ENCODE measurements at regions not wholly inside any gene's neighbourhood (a gene's known extent, or its start where the extent isn't known, plus 50 kb on each side); places are given as distances from the start of the nearest gene placed in this dataset.
"Not testable (repeated sequence)": the region's sequence is repeated elsewhere in the genome, so short reads cannot be mapped to it uniquely, and the experiment has no call there.

DNA sequence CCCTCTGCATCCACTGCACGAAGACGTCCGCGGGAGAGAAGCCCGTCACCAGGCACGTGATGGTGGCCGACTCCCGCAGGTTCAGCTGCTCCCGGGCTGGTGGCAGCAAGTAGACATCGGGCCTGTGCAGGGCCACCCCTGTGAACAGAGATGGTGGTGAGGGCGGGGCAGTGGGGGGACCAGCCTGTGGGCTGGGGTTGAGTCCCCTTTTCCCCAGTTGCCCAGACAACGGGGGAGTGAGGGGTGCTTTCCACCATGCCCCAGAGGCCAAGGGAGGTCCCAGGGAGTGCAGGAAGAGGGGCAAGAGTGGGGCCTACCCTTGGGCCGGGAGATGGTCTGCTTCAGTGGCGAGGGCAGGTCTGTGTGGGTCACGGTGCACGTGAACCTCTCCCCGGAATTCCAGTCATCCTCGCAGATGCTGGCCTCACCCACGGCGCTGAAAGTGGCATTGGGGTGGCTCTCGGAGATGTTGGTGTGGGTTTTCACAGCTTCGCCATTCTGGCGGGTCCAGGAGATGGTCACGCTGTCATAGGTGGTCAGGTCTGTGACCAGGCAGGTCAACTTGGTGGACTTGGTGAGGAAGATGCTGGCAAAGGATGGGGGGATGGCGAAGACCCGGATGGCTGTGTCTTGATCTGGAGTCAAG, 328.3 kb downstream of the TMEM121 start:
- no peak for DNase-seq (ENCODE audit: low read depth in 1 of 2, low spot score in 1 of 2)

DNA sequence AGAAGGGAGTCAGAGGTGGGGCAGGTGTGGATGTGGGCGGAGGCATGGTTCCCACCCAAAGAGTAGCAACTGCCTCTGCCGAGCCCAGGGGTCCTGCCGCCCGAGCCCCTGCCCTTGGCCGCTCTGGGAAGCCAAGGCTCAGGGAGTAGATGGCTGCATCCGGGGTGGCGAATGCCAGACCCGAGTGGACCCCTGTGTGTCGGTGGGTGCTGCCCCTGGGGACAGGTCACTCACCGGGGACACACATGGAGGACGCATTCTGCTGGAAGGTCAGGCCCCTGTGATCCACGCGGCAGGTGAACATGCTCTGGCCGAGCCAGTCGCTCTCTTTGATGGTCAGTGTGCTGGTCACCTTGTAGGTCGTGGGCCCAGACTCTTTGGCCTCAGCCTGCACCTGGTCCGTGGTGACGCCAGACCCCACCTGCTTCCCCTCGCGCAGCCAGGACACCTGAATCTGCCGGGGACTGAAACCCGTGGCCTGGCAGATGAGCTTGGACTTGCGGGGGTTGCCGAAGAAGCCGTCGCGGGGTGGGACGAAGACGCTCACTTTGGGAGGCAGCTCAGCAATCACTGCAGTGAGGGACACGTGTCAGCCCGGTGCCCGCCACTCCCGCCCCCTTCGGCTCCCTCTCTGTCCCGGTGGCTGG, 329.0 kb downstream of the TMEM121 start:
- no peak for DNase-seq (ENCODE audit: low read depth in 1 of 2, low spot score in 1 of 2)

DNA sequence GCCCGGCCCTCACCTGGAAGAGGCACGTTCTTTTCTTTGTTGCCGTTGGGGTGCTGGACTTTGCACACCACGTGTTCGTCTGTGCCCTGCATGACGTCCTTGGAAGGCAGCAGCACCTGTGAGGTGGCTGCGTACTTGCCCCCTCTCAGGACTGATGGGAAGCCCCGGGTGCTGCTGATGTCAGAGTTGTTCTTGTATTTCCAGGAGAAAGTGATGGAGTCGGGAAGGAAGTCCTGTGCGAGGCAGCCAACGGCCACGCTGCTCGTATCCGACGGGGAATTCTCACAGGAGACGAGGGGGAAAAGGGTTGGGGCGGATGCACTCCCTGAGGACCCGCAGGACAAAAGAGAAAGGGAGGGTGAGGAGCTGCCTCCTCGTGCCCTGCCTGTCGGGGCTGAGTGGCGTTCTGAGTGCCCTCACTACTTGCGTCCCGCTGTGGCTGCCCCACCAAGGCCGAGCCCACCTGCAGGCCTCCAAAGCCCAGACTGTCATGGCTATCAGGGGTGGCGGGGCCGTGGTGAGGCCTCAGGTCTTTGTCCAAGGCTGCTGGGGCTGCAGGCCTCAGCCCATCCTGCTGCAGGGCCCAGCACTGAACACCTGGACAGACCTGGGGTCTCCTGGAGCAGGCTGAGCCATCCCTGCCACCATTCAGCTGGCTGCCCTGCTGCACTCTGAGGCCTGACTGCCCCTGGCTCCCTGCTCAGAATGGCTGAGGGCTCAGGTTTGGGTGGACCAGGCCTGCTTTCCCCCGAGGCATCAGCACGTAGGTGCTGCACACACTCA, 329.7 kb downstream of the TMEM121 start:
- no peak for DNase-seq (ENCODE audit: low read depth in 1 of 2, low spot score in 1 of 2)

DNA sequence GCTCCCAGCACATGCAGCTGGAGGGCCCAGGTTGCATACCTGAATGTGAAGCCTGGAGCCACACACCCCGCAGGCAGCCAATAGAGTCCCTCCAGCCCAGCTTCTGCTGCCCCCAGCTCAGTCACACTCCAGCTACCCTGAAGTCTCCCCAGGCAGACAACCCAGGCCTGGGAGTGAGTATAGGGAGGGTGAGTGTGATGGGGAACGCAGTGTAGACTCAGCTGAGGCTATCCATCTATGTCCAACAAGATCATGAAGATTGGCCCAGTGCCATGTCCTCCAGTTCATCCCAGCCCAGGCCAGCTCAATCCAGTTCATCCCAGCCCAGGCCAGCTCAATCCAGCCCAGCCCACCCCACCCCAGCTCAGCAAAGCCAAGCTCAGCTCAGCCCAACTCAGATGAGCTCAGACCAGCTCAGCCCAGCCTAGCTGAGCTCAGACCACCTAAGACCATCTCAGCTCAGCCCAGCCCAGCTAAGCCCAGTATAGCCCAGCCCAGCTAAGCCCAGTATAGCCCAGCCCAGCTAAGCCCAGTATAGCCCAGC, 330.4 kb downstream of the TMEM121 start:
- no peak for DNase-seq (ENCODE audit: low read depth in 1 of 2, low spot score in 1 of 2)

DNA sequence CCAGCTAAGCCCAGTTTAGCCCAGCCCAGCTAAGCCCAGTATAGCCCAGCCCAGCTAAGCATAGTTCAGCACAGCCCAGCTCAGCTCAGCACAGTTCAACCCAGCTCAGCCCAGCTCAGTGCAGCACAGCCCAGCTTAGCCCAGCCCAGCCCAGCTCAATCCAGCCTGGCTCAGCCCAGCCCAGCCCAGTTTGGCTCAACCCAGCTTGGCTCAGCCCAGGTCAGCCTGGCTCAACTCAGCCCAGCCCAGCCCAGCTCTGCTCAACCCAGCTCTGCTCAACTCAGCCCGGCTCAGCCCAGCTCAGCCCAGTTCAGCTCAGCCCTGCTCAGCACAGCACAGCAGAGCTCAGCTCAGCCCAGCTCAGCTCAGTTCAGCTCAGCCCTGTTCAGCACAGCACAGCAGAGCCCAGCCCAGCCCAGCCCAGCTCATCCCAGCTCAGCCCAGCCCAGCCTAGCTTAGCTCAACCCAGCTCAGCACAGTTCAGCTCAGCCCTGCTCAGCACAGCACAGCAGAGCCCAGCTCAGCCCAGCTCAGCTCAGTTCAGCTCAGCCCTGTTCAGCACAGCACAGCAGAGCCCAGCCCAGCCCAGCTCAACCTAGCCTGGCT, 330.9 kb downstream of the TMEM121 start:
- DNase-seq (ENCODE audit: low read depth in 1 of 2, low spot score in 1 of 2): no peak

DNA sequence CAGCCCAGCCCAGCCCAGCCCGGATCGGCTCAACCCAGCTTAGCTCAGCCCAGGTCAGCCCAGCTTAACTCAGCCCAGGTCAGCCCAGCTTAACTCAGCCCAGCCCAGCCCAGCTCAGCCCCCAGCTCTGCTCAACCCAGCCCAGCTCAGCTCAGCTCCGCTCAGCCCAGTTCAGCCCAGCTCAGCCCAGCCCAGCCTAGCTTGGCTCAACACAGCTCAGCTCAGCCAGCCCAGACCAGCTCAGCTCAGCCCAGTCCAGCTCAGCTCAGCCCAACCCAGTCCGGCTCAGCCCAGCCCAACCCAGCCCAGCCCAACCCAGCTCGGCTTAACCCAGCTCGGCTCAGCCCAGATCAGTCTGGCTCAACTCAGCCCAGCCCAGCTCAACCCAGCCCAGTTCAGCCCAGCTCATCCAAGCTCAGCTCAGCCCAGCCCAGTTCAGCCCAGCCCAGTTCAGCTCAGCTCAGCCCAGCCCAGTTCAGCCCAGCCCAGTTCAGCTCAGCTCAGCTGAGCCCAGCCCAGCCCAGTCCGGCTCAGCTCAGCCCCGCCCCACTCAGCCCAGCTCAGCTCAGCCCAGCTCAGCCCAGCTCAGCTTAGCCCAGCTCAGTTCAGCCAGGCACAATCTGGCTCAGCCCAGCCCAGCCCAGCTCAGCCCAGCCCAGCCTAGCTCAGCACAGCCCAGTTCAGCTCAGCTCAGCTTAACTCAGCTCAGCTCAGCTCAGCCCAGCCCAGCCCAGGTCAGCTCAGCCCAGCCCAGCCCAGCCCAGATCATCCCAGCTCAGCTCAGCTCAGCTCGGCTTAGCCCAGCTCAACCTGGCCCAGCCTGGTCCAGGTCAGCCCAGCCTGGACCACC, 331.7 kb downstream of the TMEM121 start:
- no peak for DNase-seq (ENCODE audit: low read depth in 1 of 2, low spot score in 1 of 2)

DNA sequence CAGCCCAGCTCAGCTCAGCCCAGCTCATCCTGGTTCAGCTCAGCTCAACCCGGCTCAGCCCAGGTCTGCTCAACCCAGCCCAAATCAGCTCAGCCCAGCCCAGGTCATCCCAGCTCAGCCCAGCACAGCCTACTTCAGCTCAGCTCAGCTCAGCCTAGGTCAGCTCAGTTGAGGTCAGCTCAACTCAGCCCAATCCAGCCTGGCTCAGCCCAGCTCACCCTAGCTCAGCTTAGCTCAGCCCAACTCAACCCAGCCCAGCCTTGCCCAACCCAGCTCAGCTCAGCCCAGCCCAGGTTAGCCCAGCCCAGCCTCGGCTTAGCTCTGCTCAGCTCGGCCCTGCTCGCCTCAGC, 332.3 kb downstream of the TMEM121 start:
- DNase-seq (ENCODE audit: low read depth in 1 of 2, low spot score in 1 of 2): no peak

DNA sequence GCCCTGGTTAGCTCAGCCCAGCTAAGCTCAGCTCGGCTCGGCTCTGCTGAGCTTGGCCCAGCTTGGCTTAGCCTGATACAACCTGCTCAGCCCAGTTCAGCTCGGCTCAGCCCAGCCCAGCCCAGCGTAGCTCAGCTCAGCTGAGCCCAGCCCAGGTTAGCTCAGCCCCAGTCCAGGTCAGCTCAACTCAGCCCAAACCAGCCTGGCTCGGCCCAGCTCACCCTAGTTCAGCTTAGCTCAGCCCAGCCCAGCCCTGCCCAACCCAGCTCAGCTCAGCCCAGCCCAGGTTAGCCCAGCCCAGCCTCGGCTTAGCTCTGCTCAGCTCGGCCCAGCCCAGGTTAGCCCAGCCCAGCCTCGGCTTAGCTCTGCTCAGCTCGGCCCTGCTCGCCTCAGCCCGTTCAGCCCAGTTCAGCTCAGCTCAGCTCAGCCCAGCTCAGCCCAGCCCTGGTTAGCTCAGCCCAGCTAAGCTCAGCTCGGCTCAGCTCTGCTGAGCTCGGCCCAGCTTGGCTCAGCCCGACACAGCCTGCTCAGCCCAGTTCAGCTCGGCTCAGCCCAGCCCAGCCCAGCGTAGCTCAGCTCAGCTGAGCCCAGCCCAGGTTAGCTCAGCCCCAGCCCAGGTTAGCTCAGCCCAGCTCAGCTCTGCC, 332.8 kb downstream of the TMEM121 start:
- DNase-seq (ENCODE audit: low read depth in 1 of 2, low spot score in 1 of 2): not testable (repeated sequence)

DNA sequence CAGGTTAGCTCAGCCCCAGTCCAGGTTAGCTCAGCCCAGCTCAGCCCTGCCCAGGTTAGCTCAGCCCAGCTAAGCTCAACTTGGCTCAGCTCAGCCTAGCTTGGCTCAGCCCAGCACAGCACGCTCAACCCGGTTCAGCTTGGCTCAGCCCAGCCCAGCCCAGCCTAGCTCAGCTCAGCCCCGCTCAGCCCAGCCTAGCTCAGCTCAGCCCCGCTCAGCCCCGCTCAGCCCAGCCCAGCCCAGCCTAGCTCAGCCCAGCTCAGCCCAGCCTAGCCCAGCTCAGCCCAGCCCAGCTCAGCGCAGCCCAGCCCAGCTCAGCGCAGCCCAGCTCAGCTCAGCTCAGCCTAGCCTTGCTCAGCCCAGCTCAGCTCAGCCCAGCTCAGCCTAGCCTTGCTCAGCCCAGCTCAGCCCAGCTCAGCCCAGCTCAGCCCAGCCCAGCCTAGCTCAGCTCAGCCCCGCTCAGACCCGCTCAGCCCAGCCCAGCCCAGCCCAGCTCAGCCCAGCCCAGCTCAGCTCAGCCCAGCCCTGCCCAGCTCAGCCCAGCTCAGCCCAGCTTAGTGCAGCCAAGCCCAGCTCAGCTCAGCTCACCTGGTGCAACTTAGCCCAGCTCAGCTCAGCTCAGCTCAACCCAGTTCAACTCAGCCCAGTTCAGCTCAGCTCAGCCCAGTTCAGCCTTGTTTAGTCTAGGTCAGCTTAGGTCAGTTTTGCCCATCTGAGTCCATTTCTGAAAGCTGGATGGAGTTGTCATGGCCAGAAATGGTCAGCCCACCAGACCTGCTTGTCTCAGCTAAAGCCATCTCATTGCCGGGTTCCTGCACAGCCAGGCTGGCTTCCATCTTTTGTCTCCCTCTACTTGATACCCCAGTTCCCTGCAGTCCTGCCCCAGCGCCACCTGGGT, 333.6 kb downstream of the TMEM121 start:
- DNase-seq (ENCODE audit: low read depth in 1 of 2, low spot score in 1 of 2): no peak

DNA sequence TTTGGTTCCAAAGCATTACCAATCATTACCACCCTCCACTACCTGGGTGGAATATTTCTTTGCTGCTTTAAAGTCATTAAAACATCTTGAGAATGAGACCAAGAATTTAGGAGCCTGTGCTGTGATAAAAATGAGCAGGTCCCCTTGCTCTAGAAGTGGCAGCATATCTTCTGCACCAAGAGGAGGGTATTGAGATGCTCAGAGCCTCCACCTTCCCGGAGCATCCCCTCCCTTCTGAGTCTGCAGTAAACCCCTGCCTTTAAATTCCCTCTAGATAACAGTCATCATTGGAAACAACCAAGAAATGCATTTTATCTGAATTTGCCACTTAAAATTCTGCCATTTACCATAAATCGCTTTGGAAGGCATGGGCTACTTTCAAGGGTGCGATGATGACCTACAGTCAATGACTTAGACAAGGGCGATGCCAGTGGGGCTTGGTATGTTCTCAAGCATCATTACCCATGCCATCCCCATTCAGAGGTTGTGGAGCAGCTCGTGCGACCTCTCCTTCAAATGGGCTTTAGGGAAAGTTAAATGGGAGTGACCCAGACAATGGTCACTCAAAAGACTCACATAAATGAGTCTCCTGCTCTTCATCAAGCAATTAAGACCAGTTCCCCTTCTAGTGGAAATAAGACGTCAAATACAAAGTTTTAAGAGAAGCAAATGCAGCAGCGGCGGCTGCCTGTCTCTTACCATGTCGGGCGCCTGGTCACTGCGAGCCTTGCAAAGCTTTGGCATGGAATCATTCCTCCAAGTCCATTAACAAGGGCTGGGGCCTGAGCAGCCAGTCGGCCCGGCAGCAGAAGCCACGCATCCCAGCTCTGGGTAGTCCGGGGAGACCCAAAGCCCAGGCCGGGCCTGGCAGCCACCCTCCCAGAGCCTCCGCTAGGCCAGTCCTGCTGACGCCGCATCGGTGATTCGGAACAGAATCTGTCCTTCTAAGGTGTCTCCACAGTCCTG, 334.5 kb downstream of the TMEM121 start:
- no peak for DNase-seq (ENCODE audit: low read depth in 1 of 2, low spot score in 1 of 2)

DNA sequence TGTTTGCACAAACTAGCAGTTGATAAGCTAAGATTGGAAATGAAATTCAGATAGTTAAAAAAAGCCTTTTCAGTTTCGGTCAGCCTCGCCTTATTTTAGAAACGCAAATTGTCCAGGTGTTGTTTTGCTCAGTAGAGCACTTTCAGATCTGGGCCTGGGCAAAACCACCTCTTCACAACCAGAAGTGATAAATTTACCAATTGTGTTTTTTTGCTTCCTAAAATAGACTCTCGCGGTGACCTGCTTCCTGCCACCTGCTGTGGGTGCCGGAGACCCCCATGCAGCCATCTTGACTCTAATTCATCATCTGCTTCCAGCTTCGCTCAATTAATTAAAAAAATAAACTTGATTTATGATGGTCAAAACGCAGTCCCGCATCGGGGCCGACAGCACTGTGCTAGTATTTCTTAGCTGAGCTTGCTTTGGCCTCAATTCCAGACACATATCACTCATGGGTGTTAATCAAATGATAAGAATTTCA, 335.6 kb downstream of the TMEM121 start:
- DNase-seq (ENCODE audit: low read depth in 1 of 2, low spot score in 1 of 2): no peak

DNA sequence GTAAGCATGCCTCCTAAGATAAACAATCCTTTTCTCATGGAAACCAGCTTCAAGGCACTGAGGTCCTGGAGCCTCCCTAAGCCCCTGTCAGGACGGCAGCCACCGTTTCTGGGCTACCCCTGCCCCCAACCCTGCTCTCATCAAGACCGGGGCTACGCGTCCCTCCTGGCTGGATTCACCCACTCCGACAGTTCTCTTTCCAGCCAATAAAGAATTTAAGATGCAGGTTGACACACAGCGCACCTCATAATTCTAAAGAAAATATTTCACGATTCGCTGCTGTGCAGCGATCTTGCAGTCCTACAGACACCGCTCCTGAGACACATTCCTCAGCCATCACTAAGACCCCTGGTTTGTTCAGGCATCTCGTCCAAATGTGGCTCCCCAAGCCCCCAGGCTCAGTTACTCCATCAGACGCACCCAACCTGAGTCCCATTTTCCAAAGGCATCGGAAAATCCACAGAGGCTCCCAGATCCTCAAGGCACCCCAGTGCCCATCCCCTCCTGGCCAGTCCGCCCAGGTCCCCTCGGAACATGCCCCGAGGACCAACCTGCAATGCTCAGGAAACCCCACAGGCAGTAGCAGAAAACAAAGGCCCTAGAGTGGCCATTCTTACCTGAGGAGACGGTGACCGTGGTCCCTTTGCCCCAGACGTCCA, 336.3 kb downstream of the TMEM121 start:
- DNase-seq (ENCODE audit: low read depth in 1 of 2, low spot score in 1 of 2): no peak

DNA sequence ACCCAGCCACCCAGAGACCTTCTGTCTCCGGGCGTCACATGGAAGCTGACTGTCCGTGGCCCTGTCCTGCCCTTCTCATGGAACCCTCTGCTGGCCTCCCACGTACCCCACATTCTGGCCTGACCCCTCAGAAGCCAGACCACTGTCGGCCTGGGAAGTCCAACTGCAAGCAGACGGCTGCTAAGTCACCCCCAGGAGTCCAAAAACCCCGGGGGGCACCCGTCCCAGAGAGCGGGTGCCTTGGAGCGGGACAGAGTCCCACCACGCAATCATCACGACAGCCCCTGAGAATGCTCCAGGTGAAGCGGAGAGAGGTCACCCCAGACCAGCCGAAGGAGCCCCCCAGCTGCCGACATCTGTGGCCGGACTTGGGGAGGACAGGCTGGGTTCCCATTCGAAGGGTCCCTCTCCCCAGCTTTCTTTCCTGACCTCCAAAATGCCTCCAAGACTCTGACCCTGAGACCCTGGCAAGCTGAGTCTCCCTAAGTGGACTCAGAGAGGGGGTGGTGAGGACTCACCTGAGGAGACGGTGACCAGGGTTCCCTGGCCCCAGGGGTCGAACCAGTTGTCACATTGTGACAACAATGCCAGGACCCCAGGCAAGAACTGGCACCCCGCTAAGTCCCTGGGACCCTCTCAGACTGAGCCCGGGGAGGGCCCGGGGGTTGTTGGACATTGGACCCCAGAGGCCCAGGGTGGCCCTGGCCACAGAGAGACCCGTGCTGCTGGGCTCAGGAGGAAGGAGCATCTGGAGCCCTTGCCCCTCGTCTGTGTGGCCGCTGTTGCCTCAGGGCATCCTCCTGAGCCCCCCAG, 337.1 kb downstream of the TMEM121 start:
- DNase-seq (ENCODE audit: low read depth in 1 of 2, low spot score in 1 of 2): no peak

DNA sequence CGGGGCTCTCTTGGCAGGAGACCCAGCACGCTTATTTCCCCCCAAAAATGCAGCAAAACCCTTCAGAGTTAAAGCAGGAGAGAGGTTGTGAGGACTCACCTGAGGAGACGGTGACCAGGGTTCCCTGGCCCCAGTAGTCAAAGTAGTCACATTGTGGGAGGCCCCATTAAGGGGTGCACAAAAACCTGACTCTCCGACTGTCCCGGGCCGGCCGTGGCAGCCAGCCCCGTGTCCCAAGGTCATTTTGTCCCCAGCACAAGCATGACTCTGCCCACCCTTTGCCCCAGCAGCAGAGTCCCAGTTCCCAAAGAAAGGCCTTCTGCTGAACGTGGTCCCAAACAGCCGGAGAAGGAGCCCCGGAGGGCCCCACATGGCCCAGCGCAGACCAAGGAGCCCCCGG, 337.7 kb downstream of the TMEM121 start:
- DNase-seq (ENCODE audit: low read depth in 1 of 2, low spot score in 1 of 2): no peak

DNA sequence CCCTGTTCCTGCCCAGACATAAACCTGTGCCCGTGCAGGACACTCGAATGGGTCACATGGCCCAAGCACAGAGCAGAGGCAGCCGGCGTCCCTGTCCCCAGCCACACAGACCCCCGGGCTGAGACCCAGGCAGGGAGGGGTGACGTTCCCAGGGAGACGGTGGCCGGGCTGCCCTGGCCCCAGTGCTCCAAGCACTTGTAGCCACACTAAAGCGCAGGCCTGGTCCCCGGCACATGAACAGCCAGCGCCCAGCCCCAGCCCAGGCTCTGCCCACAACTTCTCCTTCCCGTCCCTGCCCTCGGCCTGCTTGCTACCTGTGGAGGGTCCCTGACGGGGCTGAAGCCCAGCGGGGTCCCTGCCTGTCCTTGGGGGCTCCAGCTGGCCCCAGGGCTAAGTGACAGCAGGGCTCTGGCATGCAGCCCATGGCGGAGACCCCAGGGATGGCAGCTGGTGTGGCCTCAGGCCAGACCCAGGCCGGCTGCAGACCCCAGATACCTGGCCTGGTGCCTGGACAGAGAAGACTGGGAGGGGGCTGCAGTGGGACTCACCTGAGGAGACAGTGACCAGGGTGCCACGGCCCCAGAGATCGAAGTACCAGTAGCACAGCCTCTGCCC, 338.4 kb downstream of the TMEM121 start:
- no peak for DNase-seq (ENCODE audit: low read depth in 1 of 2, low spot score in 1 of 2)

DNA sequence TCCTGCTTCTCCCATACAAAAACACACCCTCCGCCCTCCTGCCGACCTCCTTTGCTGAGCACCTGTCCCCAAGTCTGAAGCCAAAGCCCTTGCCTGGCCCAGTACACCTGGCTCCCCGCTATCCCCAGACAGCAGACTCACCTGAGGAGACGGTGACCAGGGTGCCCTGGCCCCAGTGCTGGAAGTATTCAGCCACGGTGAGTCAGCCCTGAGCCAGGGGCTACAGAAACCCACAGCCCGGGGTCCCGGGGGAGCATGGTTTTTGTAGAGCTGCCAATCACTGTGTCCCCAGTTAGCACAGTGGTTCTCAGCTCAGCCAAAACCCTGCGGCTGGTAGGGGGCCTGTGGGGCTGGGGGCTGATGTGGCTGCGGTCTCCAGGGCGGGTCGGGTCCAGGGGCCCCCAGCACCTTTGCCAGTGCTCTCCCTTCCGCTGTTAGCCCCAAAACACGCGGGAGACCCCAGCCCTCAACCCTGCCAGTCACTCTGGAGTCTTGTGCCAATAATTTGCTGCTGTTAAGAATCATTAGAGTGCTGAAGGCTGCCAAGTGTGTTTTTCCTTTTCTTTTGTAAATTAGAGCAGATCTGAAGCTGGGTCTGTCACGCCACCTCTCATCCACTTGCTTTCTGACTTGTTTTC, 339.0 kb downstream of the TMEM121 start:
- DNase-seq (ENCODE audit: low read depth in 1 of 2, low spot score in 1 of 2): no peak
